A549 (cell line): ENCODE measurements at regions not wholly inside any gene's neighbourhood (a gene's known extent, or its start where the extent isn't known, plus 50 kb on each side); places are given as distances from the start of the nearest gene placed in this dataset.

Experiments used
- ATAC-seq, 2 experiments: fragments of 200-7000 bp in 1 of 2; fragments of >200 bp in 1 of 2; cut with Nextera tagmentation in 1 of 2; cut with Tn5 transposase in 1 of 2; 3 replicates each; pipeline versions ENCODE4 v1.8.0 to v1.9.1; 2018 to 2020; ENCODE audit warnings: mild to moderate bottlenecking in 1 of 2, moderate library complexity in 1 of 2
- CTCF ChIA-PET: fragments of 300-600 bp; sonication (Branson Sonifier 250); formaldehyde crosslinking; extraction: SDS; loops from one replicate; lab custom pipeline; 2021; ENCODE audit warnings: antibody characterized with exemption, inconsistent platforms; lab: Yijun Ruan, JAX
- POLR2A ChIA-PET: fragments of 350-600 bp; formaldehyde crosslinking; extraction: SDS; loops from one replicate; lab custom pipeline; 2021; ENCODE audit warnings: antibody characterized with exemption, inconsistent platforms; lab: Yijun Ruan, JAX
- DNase-seq, 2 experiments: peaks; one replicate each; pipeline versions ENCODE4 v3.0.0 to v3.0.0-alpha.2; 2011 to 2016; ENCODE audit warnings: low read depth in 1 of 2, low spot score in 1 of 2
- FAIRE-seq: peaks from 2 replicates; lab custom pipeline; 2011; peaks lifted over from hg19 to GRCh38; lab: Jason Lieb, UNC
- H3K27ac ChIP-seq, 2 experiments: fragments of >200 bp; sonication (Bioruptor Twin); formaldehyde crosslinking; 3 replicates each; pipeline ENCODE4 v1.5.1; 2016 to 2017
- H3K4me1 ChIP-seq: fragments of >200 bp; sonication (Bioruptor Twin); formaldehyde crosslinking; 3 replicates; pipeline ENCODE4 v1.6.1; 2016
- H3K4me2 ChIP-seq: fragments of >200 bp; sonication (Bioruptor Twin); formaldehyde crosslinking; 3 replicates; pipeline ENCODE4 v1.6.1; 2016
- H3K4me3 ChIP-seq: fragments of >200 bp; sonication (Bioruptor Twin); formaldehyde crosslinking; 3 replicates; pipeline ENCODE4 v1.5.1; 2016
- H3K9me3 ChIP-seq: fragments of >200 bp; sonication (Bioruptor Twin); formaldehyde crosslinking; 3 replicates; pipeline ENCODE4 v1.6.1; 2016
- BHLHE40 ChIP-seq: IDR thresholded peaks from 2 replicates; pipeline ENCODE4 v1.6.1; 2012; ENCODE audit warnings: low read depth, low read length, inconsistent platforms
- CHD2 ChIP-seq: fragments of 150-350 bp; IDR thresholded peaks from 2 replicates; pipeline ENCODE4 v1.6.1; 2014; ENCODE audit warnings: low read length; ENCODE audit not compliant: partially characterized antibody
- CHD4 ChIP-seq: fragments of 200-600 bp; sonication (generic); IDR thresholded peaks from 2 replicates; pipeline ENCODE4 v1.6.1; 2016; ENCODE audit warnings: antibody characterized with exemption, mild to moderate bottlenecking, borderline replicate concordance
- EP300 ChIP-seq, 2 experiments: fragments of >200 bp; sonication (Bioruptor Twin); formaldehyde crosslinking; IDR thresholded peaks; 2 replicates in 1 of 2; 3 replicates in 1 of 2; pipeline ENCODE4 v1.6.1; 2016 to 2017
- FOSL2 ChIP-seq, 2 experiments: fragments of 450-650 bp in 1 of 2; fragments of >200 bp in 1 of 2; sonication (Bioruptor Twin) in 1 of 2; formaldehyde crosslinking; IDR thresholded peaks; 2 replicates each; pipeline versions ENCODE4 v1.5.0 to v1.6.1; 2016 to 2020; ENCODE audit warnings: mild to moderate bottlenecking in 1 of 2, moderate library complexity in 1 of 2
- FOXS1 ChIP-seq: fragments of 250-450 bp; sonication (Bioruptor Pico); IDR thresholded peaks from 2 replicates; pipeline ENCODE4 v1.5.0; 2020; ENCODE audit warnings: mild to moderate bottlenecking, moderate library complexity
- HOXA7 ChIP-seq: fragments of 250-450 bp; sonication (Bioruptor Pico); IDR thresholded peaks from 2 replicates; pipeline ENCODE4 v1.5.0; 2020; ENCODE audit warnings: mild to moderate bottlenecking, moderate library complexity
- HOXB13 ChIP-seq: fragments of 250-450 bp; sonication (Bioruptor Pico); IDR thresholded peaks from 2 replicates; pipeline ENCODE4 v1.5.0; 2020; ENCODE audit warnings: low read depth, mild to moderate bottlenecking, moderate library complexity
- JUNB ChIP-seq: fragments of >200 bp; sonication (Bioruptor Twin); formaldehyde crosslinking; IDR thresholded peaks from 2 replicates; pipeline ENCODE4 v1.6.1; 2016
- KDM5A ChIP-seq: fragments of 200-600 bp; sonication (generic); IDR thresholded peaks from 2 replicates; pipeline ENCODE4 v1.6.1; 2016; ENCODE audit warnings: antibody characterized with exemption, mild to moderate bottlenecking
- NFE2L2 ChIP-seq: fragments of 150-350 bp; conservative IDR thresholded peaks from 2 replicates; pipeline ENCODE4 v1.6.1; 2014; ENCODE audit warnings: low read length
- NR3C1 ChIP-seq: fragments of >200 bp; sonication (Bioruptor Twin); formaldehyde crosslinking; IDR thresholded peaks from 3 replicates; pipeline ENCODE4 v1.6.1; 2017
- POLR2A ChIP-seq: IDR thresholded peaks from 2 replicates; pipeline ENCODE4 v1.6.1; 2012; ENCODE audit warnings: mild to moderate bottlenecking, low read length
- RCOR1 ChIP-seq: fragments of 150-350 bp; IDR thresholded peaks from 2 replicates; pipeline ENCODE4 v1.6.1; 2014; ENCODE audit warnings: antibody characterized with exemption, low read length, low read depth
- REST ChIP-seq: fragments of 200-600 bp; sonication (generic); IDR thresholded peaks from 2 replicates; pipeline ENCODE4 v1.6.1; 2016; ENCODE audit warnings: antibody characterized with exemption, mild to moderate bottlenecking, moderate library complexity
- SMC3 ChIP-seq: fragments of >200 bp; sonication (Bioruptor Twin); formaldehyde crosslinking; IDR thresholded peaks from 3 replicates; pipeline ENCODE4 v1.6.1; 2018; ENCODE audit warnings: inconsistent platforms
- TP53 ChIP-seq: fragments of 250-450 bp; sonication (Bioruptor Pico); IDR thresholded peaks from 2 replicates; pipeline ENCODE4 v1.5.0; 2021; ENCODE audit warnings: mild to moderate bottlenecking, moderate library complexity
- ZFP36 ChIP-seq: fragments of 450-650 bp; IDR thresholded peaks from 2 replicates; pipeline ENCODE4 v1.6.1; 2014; ENCODE audit warnings: borderline replicate concordance; ENCODE audit not compliant: partially characterized antibody
- WGBS: methylation state at CpG from one replicate; pipeline ENCODE4 v1.1.6; 2017; ENCODE audit errors: missing lambda C conversion rate; 5-methylcytosine and 5-hydroxymethylcytosine counted together

GRCh38 chr20:48146877-48147276, 361.6 kb upstream of the SULF2 start:
- ChIA-PET POLR2A (no interaction called here), CTCF (no interaction called here)
- H3K4me1 ChIP-seq: no peaks in the 10 kb centered on the region
- no peak for ATAC-seq
- TF ChIP-seq SMC3: no peak
- TF ChIP-seq FOXS1 (CRISPR knock-in tag): no peak
- TF ChIP-seq CHD4: no peak
- TF ChIP-seq JUNB: no peak
- no peak for TF ChIP-seq RCOR1
- no peak for TF ChIP-seq REST
- no peak for TF ChIP-seq HOXA7 (CRISPR knock-in tag)
- no peak for TF ChIP-seq KDM5A
- H3K4me3 ChIP-seq: no peak overlapping the region
- H3K27ac ChIP-seq: no peak overlapping the region
- peaks cover 10% of the 10 kb centered on the region for H3K9me3 ChIP-seq
- WGBS: 37% methylated on average over 6 of the region's 7 CpGs
- no peak overlapping the region for H3K4me2 ChIP-seq
- no peak for FAIRE-seq
- no peak for DNase-seq

GRCh38 chr20:48146308-48146707, 361.0 kb upstream of the SULF2 start:
- DNase-seq: no peak
- no peak for FAIRE-seq
- ATAC-seq: no peak
- Histone ChIP-seq H3K4me3 (no peak overlapping the region), H3K4me2 (no peak overlapping the region), H3K27ac (no peak overlapping the region), H3K4me1 (no peaks in the 10 kb centered on the region), H3K9me3 (peaks cover 16% of the 10 kb centered on the region)
- WGBS: 12% methylated on average over 3 of the region's 3 CpGs
- ChIA-PET CTCF (no interaction called here), POLR2A (no interaction called here)
- TF ChIP-seq ZFP36: peak; percentile 76
- TF ChIP-seq EP300 (IDR thresholded peaks at IDR 0.05): no peak

GRCh38 chr20:48143435-48144081, 358.3 kb upstream of the SULF2 start:
- DNase-seq: no peak
- POLR2A ChIA-PET: no interaction called here
- no peak overlapping the region for H3K4me2 ChIP-seq
- 20% methylated on average over 10 of the region's 10 CpGs for WGBS
- TF ChIP-seq NR3C1 (no peak), POLR2A (no peak), BHLHE40 (no peak), NFE2L2 (no peak)
- CTCF ChIA-PET: interaction anchor here (0.6 to 1.6 kb wide), 3 partner anchors 18 to 477 kb away, joined by 3 to 4 read pairs (median 3); no protein-coding TSS in a partner anchor
- H3K9me3 ChIP-seq: peaks cover 30% of the 10 kb centered on the region
- no peak overlapping the region for H3K4me3 ChIP-seq
- no peak for FAIRE-seq
- H3K4me1 ChIP-seq: no peaks in the 10 kb centered on the region
- H3K27ac ChIP-seq: peak overlapping the region; percentile 11 to 16; a peak in 2 of 6 replicates
- ATAC-seq: no peak

GRCh38 chr20:48142516-48142773, 357.2 kb upstream of the SULF2 start:
- DNase-seq: no peak
- TF ChIP-seq TP53 (no peak), HOXB13 (CRISPR knock-in tag) (no peak), POLR2A (no peak), FOSL2 (IDR thresholded peaks at IDR 0.05) (no peak), FOSL2 (CRISPR knock-in tag; IDR thresholded peaks at IDR 0.05) (no peak), CHD2 (no peak)
- TF ChIP-seq, all 56 proteins: peak for 0
- Histone ChIP-seq H3K4me2 (no peak overlapping the region), H3K4me1 (no peaks in the 10 kb centered on the region), H3K9me3 (peaks cover 30% of the 10 kb centered on the region), H3K27ac (no peak overlapping the region), H3K4me3 (no peak overlapping the region)
- CTCF ChIA-PET: interaction anchor here (1.5 to 2.0 kb wide), 2 partner anchors 17 to 356 kb away, joined by 3 to 4 read pairs; no protein-coding TSS in a partner anchor
- 51% methylated on average over 6 of the region's 6 CpGs for WGBS
- no peak for ATAC-seq
- POLR2A ChIA-PET: no interaction called here
- FAIRE-seq: no peak
